ENCODE measurements at regions not wholly inside any gene's neighbourhood (a gene's known extent, or its start where the extent isn't known, plus 50 kb on each side); places are given as distances from the start of the nearest gene placed in this dataset.

- TF ChIP-seq CTCF (conservative IDR thresholded peaks at IDR 0.05; ENCODE audit: low read length) (no peak), EZH2phosphoT487 (IDR thresholded peaks at IDR 0.05; ENCODE audit: borderline replicate concordance, low read depth, low read length) (no peak)
Observed at GRCh38 chr22:46093796-46094195, 56.5 kb upstream of the PPARA start.

Measured in OCI-LY7 (cell line).